NOMO-1 (cell line): ENCODE measurements at regions not wholly inside any gene's neighbourhood (a gene's known extent, or its start where the extent isn't known, plus 50 kb on each side); places are given as distances from the start of the nearest gene placed in this dataset.
A peak's percentile ranks its signal among the peaks of the same experiment; 100 is the strongest.
"Not testable (repeated sequence)": the region's sequence is repeated elsewhere in the genome, so short reads cannot be mapped to it uniquely, and the experiment has no call there.

Experiments used
- DNase-seq, 2 experiments: peaks; one replicate each; lab custom pipeline; 2025; ENCODE audit not compliant: unreplicated experiment in 2 of 2; lab: John Stamatoyannopoulos, UW

DNA sequence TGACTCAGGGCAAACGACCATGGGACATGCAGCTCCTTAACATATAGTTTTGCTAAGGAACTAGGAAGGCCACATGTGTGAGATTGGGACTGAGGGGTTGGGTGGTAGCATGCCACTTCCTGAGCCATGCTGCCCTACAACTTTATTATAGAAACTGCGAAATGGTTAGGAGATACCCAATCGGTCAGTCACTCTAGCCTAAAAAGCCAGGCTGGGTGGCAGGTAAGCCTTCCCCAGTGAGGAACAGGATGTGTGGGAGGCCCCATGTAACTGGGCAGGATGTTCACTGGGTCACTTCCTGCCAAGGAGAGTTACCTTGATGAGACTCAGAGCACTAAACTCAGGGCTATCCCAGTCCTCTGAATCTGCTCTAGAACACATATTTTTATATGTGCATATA lies 123.5 kb downstream of the MAP3K7 start:
- no peak for DNase-seq

DNA sequence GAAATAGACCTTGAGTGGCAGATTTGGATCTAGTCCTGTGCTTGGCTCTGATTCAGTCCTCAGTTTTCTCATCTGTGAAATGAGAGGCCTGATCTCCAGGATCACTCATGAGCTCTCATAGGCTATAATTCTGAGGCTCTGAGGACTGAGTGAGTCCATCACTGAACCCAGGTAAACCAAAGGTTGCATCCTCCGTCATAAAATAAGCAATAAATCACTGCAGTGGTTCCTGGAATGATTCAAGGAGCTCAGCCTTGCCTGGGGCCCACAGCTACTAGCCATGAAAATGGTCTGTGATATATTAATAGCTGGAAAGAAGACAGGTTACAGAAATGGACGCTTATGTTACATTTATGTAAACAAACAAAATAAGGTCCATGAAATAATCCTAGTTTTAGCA lies 124.8 kb downstream of the MAP3K7 start:
- DNase-seq, result no peak

DNA sequence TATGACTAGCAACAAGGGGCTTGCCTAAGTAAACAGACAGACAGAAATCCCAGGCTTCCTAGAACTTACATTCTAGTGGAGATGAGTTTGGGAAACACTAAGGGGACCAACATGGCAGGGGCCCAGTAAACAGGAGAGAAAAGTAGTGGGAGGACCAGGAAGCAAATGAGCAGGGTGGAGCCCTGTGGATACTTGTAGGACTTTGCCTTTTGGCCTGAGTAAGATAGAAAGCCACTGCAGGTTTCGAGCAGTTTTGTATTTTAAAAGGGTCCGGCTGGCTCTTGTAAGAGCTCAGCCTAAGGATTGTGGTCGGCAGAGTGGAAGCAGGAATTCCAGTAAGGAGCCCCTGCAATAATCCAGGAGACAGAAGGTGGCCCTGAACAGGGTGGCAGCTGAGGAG lies 125.5 kb downstream of the MAP3K7 start:
- no peak for DNase-seq

DNA sequence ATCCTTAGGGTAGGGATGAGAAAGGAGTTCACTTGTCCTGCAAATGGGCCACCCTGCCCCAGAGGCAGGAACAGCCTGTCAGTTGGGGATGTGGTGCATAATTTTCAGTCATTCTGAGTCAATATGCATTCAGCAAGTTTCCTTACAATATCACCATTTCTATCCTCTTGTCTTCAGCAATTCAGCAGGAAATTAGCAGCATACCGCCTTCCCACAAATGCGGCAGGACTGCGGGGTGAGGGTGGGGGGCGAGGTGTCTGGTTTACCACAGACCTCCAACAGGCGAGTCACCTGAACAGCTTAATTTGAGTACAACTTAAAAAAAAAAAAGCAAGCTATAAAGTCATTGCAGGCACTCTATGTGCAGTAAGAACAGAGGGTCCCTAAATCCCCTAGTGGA lies 126.8 kb downstream of the MAP3K7 start:
- no peak for DNase-seq

DNA sequence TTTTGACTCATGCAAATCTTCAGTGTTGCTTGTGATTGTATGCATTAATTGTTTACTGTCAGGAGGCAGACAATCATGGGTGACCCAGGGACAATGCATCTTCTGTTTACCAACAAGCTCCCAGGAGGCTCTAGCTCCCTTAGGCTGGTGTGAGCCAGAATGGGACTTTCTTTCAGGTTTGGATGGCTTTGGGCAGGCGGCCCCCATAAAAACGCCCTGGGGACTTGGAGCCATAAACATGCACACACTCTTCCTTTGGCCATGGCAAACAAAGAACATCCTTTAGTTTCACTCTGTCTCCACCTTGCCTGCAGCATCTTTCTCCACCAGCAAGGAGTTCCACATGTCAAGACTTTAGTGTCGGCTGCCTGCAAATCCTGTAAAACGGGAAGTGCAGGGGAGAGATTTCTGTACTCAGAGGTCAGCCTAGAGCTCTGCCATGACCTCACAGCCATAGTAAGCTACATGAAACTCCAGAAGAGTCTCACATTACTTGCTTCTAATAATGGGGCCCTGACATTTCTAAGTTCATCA lies 127.6 kb downstream of the MAP3K7 start:
- peak in 1 of 2 experiments; percentile 4 for DNase-seq

DNA sequence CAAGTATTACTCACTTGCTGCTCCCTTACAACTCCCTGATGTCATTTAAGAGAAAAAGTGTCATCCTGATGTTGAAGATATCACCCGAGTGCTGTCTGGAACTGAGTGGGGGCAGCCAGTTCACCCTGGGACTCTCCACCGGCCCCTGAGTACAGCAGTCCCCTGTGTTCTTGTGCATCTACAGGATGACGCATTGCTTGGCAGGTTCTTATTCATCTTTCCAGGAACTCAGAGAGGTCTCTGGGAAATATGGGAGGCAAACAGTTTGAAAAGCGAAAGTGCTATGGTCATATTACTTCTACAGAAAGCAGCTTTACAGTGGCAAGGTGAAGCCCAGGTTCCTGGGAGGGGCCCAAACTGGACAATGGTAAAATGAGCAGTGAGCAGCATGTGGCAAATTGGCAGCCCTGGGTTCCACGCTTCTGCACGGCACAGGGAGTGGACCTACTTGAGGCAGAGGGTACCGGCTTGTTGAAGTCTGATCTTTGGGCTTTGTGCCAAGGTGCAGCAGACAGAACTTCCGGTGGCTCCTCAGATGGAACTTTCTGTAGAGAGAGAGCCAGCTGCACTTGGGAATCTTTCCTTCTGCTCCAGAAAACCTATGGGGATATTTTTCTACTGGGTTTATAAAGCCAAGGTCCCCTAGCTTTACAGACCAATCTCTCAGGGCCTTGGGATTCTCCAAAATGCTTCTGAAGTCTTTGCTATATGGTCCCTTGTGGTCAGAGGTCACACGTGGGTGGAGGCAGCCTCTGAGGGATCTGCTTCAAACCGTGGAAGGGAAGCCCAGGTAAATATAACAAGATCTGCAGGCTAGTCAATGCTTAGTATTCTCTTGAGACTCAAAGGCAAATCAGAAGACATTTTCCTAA lies 128.3 kb downstream of the MAP3K7 start:
- DNase-seq, result no peak

DNA sequence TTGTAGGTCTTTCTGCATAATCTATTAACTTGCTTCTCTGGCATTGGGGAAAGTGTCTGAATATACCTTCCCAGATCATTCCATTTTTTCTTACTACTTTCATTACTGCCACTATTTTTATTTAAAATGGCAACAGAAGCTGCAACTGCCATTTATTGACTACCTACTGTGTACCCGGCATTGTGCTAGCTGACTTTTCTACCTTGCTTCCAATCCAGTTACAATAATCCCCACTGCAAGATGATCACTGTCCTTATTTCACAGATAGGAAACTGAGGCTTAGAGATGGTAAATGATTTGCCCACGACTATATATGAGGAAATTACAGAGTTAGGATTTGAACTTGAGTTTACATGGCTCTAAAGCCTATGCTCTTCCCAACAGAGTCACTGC lies 129.0 kb downstream of the MAP3K7 start:
- DNase-seq, result no peak

DNA sequence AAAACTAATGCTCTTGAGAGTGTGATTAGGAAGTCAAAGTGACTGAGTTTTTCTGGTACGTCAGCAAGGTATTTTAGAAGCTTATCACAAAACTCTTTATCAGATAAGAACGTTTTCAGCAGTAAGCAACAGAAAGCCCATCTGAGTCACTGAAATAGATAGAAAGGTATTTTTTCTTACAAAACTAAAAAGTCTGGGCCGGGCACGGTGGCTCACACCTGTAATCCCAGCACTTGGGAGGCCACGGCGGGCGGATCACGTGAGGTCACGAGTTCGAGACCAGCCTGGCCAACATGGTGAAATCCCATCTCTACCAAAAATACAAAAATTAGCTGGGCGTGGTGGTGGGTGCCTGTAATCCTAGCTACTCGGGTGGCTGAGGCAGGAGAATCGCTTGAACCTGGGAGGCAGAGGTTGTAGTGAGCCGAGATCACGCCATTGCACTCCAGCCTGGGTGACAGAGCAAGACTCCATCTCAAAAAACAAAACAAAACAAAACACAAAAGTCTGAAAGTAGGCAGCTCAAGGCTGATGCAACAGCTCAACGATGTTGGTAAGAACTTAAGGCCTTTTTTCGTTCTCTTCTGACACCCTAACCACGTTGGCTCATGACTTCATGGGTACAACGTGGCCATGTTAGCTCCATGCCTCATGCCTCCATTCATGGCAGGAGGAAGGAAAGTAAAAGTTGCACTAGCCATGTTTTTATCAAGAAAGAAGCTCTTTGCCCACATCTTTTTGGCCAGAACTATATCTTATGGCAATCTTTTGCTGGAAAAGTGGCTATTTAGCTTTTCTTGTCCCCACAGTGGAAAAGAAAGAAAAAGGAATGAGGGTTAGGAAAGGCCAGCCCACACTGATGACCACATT lies 129.6 kb downstream of the MAP3K7 start:
- not testable (repeated sequence) for DNase-seq

DNA sequence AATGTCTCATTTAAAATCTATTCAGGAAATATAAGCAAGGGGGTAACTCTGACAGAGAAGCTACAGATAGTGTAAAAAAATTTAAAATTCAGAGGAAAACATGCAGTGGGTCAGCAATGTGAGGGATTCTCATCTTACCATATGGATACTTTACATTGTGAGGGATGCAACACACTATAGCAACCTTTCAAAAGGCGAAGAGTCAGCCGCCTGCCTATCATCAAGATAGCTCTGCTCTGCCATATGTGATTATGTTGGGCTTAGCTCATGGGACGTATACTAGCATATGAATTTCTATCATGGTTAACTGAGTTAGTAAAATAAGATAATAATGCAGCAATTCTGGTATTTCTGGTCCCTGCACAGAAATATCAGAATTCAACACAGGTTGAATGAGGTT lies 130.9 kb downstream of the MAP3K7 start:
- no peak for DNase-seq

DNA sequence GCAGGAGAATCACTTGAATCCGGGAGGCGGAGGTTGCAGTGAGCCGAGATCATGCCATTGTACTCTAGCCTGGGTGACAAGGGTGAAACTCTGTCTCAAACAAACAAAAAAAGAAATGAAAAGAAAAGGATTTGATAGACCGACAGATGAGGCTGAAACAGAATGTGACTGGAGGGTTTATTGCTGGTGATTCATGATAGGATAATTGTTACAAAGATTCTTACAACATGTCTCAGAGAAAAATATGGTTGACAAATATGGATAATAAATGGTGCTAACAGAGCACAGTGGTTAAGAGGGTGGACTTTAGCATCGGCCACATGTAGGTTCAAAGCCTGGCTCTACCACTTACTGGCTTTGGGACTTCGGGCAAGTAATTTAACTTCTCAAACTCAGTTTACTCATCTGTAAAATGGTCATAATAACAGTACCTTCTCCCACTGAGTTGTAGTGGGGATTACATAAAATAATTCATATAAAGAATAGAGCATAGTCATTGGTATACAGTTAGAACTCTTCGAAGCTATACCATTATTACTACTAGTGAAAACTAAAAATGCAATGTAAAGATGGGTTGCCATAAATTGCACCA lies 131.9 kb downstream of the MAP3K7 start:
- no peak for DNase-seq

DNA sequence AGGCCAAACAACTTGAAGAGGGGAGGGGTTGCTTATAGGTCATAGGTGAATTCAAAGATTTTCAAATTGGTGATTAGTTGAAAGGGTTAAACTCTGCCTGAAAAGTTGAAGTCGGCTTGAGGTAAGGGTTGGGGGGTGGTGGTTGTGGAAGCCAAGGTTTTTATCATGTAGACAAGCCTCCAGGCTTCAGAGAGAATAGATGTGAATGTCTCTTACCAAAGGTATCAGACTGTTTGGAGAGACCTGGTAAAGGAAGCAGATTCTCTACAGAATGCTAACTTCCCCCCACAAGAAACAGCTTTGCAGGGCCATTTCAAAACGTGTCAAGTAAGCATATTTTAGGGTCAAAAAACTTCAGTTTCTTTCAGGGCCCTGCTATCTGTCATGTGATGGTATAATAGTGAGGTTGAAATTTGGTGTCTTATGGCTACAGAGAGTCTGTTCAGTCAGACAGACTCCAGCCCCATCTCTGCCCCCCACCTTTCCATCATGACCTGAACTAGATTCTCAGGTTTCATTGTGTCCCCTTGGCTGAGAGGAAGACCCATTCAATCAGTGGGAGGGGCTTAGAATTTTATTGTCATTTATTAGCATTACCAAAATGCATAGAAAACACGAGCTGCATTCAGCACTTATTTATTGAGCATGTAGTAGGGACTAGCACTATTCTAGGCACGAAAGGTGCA lies 136.5 kb downstream of the MAP3K7 start:
- DNase-seq, result no peak

DNA sequence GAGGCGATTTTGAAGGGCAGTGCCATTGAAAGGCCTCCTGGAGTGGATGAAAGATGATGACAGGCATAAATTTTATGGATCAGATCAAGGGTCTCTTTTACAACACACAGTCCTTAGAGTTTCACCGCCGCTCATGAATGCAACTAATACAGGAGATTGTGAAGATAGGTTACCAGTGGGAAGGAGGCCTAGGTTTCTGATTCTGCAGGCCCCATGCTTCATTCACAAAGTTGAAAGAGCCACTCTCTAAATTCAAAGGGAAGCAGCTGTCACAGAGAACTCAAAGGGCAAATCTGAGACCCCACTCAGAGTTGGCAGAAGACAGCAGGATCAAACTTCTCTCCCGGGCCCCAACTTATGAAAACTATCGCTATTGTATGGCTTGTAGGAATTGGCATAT lies 137.6 kb downstream of the MAP3K7 start:
- DNase-seq, result no peak

DNA sequence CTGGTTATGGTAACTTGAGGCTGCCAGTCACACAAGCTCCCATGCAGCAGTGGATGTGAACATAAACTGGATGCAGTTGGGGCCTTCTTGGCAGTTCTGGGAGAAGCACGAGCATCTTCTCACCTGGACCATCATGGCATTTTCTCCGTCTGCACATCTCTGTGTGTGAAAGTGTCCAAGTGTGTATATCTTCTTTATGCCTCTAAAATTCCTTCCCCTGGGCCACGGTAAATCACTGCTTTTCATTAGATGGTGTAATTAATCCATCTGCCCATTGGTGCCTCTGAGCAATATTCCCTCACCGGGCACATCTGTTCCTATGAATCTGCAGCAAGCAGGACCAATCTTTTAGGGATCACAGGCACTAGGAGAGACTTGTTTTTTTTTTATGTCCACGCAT lies 138.0 kb downstream of the MAP3K7 start:
- DNase-seq, result no peak

DNA sequence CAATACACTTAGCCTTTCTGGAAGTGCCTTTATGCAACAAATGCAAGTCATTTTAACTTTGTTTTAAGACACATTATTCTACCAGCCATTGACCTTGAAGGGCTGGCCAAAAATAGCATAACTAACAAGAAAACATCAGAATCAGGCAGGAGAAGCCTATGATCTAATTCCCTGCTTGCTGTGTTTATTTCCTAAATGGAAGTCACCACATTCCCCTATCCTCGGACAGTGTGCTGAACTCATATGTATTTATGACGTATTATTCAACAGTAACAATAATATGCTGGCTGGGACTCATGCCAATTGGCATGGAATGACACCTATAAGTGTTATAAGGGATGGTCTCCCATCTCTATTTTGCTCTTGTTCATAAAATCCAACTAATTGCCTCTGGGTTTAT lies 140.7 kb downstream of the MAP3K7 start:
- no peak for DNase-seq

DNA sequence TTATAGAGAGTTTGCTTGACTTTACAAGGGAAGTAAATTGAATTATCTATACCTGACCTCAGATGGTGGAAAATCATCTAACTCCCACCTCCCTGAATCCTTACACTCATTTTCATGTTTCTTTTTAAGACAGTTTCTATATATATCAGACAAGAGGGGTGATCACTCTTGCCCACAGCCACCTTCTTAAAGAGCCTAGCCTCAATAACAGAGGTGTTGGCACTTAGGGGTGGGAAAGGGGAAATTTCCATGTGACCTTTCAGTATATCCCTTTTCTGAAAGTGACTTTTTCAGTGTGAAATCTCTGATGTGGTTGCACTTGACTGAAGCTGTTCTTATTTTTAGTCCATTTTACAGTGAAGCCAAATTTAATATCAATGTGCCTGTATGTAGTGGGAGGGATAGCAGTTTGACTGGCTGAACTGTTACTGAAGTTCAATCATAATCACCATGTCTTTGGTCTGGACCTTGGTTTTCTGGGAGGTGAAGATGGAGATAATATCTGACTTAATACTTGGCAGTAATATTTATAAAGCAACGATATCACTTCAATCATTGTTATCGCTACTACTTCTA lies 141.3 kb downstream of the MAP3K7 start:
- no peak for DNase-seq

DNA sequence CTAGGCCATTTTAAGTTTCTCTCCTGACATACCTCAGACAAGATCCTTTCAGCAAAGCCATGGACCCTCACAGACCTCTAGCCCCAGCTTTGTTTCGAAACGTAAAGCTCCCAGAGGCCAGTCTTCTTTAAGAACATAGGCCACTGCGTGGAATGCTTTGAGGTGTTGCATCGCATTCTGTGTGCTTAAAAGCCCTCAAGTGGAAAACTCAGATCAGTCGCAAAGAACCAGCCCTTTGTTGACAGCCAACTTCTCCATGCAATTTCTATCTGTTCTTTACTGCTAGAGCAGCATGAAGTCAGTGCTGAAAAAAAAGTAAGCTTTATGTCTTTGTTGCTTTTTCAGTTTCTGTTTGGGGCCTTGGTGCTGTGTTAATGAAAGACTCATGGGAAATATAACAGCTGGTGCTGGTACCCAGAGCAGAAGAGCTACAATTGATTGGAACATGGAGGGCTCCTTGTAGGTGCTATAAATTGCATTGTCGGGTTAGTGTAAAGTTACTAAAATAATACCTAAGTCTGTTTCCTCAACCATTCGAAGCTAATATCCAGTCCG lies 142.6 kb downstream of the MAP3K7 start:
- DNase-seq, result no peak

DNA sequence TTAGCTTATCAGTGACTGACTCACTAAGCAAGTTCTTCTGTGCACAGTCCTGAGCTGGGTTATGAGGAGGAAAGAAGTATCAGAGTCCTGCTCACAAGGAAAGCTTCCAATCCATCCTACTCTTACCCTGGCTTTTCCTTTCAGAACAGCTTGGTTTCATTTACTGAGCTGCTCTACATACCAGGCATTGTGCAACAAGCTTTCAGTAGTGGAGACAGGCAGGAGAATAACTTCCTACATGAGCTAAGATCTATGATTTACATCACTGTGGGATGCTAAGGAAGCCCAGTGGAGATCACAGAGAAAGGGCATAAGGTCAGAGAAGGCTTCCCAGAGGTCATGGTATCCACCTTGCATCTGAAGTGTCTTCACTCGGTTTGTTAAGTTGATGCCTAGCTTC lies 144.5 kb downstream of the MAP3K7 start:
- no peak for DNase-seq

DNA sequence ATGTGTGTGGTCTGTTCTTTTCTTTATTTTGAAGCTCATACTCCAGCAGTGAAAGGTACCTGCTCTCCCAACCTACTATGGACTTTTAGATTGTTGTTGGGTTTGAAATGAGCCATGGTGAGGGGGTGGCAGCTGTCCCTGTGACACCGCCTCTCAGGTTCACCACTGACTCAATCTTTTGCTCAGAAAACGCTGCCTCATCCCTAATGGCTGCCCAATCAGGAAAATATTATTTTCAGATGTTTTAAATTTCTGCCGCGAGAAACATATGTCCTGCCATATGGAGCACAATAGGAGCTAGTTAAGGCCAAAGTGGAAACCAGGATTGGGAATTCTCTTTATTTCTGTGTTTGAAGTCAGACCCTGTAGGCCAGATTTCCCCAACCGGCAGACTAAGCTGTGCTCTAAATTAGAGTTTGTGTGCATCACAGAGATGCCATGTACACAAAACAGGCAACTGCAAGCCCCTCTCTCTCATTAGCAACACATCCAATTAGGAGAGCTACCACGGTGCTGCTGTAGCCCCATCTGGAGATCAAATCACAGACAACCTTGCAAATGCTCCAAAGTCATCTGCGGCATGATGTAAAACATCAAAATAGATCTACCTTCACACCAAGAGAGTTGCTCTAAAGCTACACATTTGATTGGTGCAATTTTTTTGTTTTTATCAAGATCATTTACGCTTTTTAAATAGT lies 144.1 kb upstream of the BACH2 start:
- no peak for DNase-seq

DNA sequence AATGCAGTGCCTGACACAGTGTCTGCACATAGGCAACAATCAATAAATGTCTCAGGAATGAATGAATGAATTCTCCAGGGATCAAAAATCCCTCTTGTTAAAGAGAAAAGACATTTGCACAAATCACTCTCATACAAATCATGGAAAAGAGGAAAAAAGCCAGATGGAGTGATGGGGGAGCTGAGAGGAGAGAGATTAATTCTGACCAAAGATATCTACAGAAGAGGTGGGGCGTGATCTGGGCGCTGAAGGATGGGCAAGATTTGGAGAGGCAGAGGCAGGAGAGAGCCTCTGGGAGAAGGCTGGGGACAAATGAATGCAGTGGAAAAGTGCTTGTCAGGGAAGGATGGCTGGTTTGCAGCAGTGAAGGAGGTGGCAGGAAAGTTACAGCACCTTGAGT lies 142.9 kb upstream of the BACH2 start:
- no peak for DNase-seq

DNA sequence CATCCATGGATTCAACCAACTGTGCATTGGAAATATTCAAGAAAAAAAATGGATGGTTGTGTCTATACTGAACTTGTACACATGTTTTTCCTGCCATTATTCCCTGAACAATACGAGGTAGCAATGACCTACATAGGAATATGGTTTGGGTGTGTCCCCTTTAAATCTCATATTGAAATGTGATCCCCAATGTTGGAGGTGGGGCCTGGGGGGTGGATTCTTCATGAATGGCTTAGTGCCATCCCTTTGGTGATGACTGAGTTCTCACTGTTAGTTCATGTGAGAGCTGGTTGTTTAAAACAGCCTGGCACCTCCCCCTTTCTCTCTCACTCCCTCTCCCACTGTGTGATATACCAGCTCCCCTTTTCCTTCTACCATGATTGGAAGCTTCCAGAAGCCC lies 139.8 kb upstream of the BACH2 start:
- DNase-seq, result no peak
